ENCODE measurements at regions not wholly inside any gene's neighbourhood (a gene's known extent, or its start where the extent isn't known, plus 50 kb on each side); places are given as distances from the start of the nearest gene placed in this dataset.

- no peaks in the 10 kb centered on the region for H3K27me3 ChIP-seq (replicated peaks in 2 of 5; ENCODE audit: control insufficient read depth in 4 of 5, insufficient read depth in 5 of 5, low read length in 4 of 5)
- no peak for DNase-seq
- no peak overlapping the region for H3K4me3 ChIP-seq (ENCODE audit: control insufficient read depth in 1 of 7, extremely low read depth in 1 of 7, insufficient read depth in 4 of 7, low read depth in 2 of 7, low read length in 6 of 7)
- no peaks in the 10 kb centered on the region for H3K4me1 ChIP-seq (ENCODE audit: control extremely low read depth in 1 of 4, control insufficient read depth in 4 of 4, insufficient read depth in 4 of 4, low read length in 3 of 4)
- POLR2A ChIA-PET = no interaction called here
- no peaks in the 10 kb centered on the region for H3K36me3 ChIP-seq (ENCODE audit: control insufficient read depth in 4 of 4, insufficient read depth in 4 of 4, low read length in 3 of 4)
- no peak overlapping the region for H3K27ac ChIP-seq (ENCODE audit: insufficient read depth in 1 of 2, low read depth in 1 of 2, low read length in 2 of 2, poor library complexity in 1 of 2, severe bottlenecking in 2 of 2)
- CTCF ChIA-PET = no interaction called here
- no CpG with 5 or more reads among the region's 1 CpG for WGBS (ENCODE audit: insufficient coverage)
- H3K9me3 ChIP-seq (ENCODE audit: control extremely low read depth in 1 of 5, control insufficient read depth in 4 of 5, insufficient read depth in 2 of 5, low read depth in 1 of 5, low read length in 4 of 5) = peaks cover 0 to 5% (median 0%) of the 10 kb centered on the region in 5 experiments
Measured at GRCh38 chr15:47266566-47266965, 450.7 kb upstream of the SEMA6D start.

- H3K27me3 ChIP-seq (replicated peaks in 2 of 5; ENCODE audit: control insufficient read depth in 4 of 5, insufficient read depth in 5 of 5, low read length in 4 of 5) = no peaks in the 10 kb centered on the region
- peaks cover 0 to 11% (median 4%) of the 10 kb centered on the region in 5 experiments for H3K9me3 ChIP-seq (ENCODE audit: control extremely low read depth in 1 of 5, control insufficient read depth in 4 of 5, insufficient read depth in 2 of 5, low read depth in 1 of 5, low read length in 4 of 5)
- no peak overlapping the region for H3K4me3 ChIP-seq (ENCODE audit: control insufficient read depth in 1 of 7, extremely low read depth in 1 of 7, insufficient read depth in 4 of 7, low read depth in 2 of 7, low read length in 6 of 7)
- H3K27ac ChIP-seq (ENCODE audit: insufficient read depth in 1 of 2, low read depth in 1 of 2, low read length in 2 of 2, poor library complexity in 1 of 2, severe bottlenecking in 2 of 2) = no peak overlapping the region
- H3K4me1 ChIP-seq (ENCODE audit: control extremely low read depth in 1 of 4, control insufficient read depth in 4 of 4, insufficient read depth in 4 of 4, low read length in 3 of 4) = no peaks in the 10 kb centered on the region
- no peak for DNase-seq
- 75% methylated on average over 2 of the region's 3 CpGs for WGBS (ENCODE audit: insufficient coverage)
- ChIA-PET CTCF (no interaction called here), POLR2A (no interaction called here)
- H3K36me3 ChIP-seq (ENCODE audit: control insufficient read depth in 4 of 4, insufficient read depth in 4 of 4, low read length in 3 of 4) = no peaks in the 10 kb centered on the region
Measured at GRCh38 chr15:47273864-47274263, 443.4 kb upstream of the SEMA6D start.

- H3K4me3 ChIP-seq (ENCODE audit: control insufficient read depth in 1 of 7, extremely low read depth in 1 of 7, insufficient read depth in 4 of 7, low read depth in 2 of 7, low read length in 6 of 7) = no peak overlapping the region
- H3K27me3 ChIP-seq (replicated peaks in 2 of 5; ENCODE audit: control insufficient read depth in 4 of 5, insufficient read depth in 5 of 5, low read length in 4 of 5) = no peaks in the 10 kb centered on the region
- ChIA-PET CTCF (no interaction called here), POLR2A (no interaction called here)
- H3K36me3 ChIP-seq (ENCODE audit: control insufficient read depth in 4 of 4, insufficient read depth in 4 of 4, low read length in 3 of 4) = no peaks in the 10 kb centered on the region
- no peak for DNase-seq
- H3K9me3 ChIP-seq (ENCODE audit: control extremely low read depth in 1 of 5, control insufficient read depth in 4 of 5, insufficient read depth in 2 of 5, low read depth in 1 of 5, low read length in 4 of 5) = peaks cover 0 to 2% (median 0%) of the 10 kb centered on the region in 5 experiments
- H3K4me1 ChIP-seq (ENCODE audit: control extremely low read depth in 1 of 4, control insufficient read depth in 4 of 4, insufficient read depth in 4 of 4, low read length in 3 of 4) = no peaks in the 10 kb centered on the region
- H3K27ac ChIP-seq (ENCODE audit: insufficient read depth in 1 of 2, low read depth in 1 of 2, low read length in 2 of 2, poor library complexity in 1 of 2, severe bottlenecking in 2 of 2) = no peak overlapping the region
- 100% methylated on average over 5 of the region's 8 CpGs for WGBS (ENCODE audit: insufficient coverage)
Measured at GRCh38 chr15:47283246-47283645, 434.1 kb upstream of the SEMA6D start.

GRCh38 chr15:47288794-47289193 lies 428.5 kb upstream of the SEMA6D start:
- no peak overlapping the region for H3K4me3 ChIP-seq (ENCODE audit: control insufficient read depth in 1 of 7, extremely low read depth in 1 of 7, insufficient read depth in 4 of 7, low read depth in 2 of 7, low read length in 6 of 7)
- H3K27ac ChIP-seq (ENCODE audit: insufficient read depth in 1 of 2, low read depth in 1 of 2, low read length in 2 of 2, poor library complexity in 1 of 2, severe bottlenecking in 2 of 2) = no peak overlapping the region
- H3K36me3 ChIP-seq (ENCODE audit: control insufficient read depth in 4 of 4, insufficient read depth in 4 of 4, low read length in 3 of 4) = no peaks in the 10 kb centered on the region
- peaks cover 0 to 2% (median 0%) of the 10 kb centered on the region in 5 experiments for H3K27me3 ChIP-seq (replicated peaks in 2 of 5; ENCODE audit: control insufficient read depth in 4 of 5, insufficient read depth in 5 of 5, low read length in 4 of 5)
- no peak for DNase-seq
- 97% methylated on average over 4 of the region's 6 CpGs for WGBS (ENCODE audit: insufficient coverage)
- peaks cover 0 to 2% (median 0%) of the 10 kb centered on the region in 5 experiments for H3K9me3 ChIP-seq (ENCODE audit: control extremely low read depth in 1 of 5, control insufficient read depth in 4 of 5, insufficient read depth in 2 of 5, low read depth in 1 of 5, low read length in 4 of 5)
- CTCF ChIA-PET = no interaction called here
- POLR2A ChIA-PET = no interaction called here
- no peaks in the 10 kb centered on the region for H3K4me1 ChIP-seq (ENCODE audit: control extremely low read depth in 1 of 4, control insufficient read depth in 4 of 4, insufficient read depth in 4 of 4, low read length in 3 of 4)

- no peaks in the 10 kb centered on the region for H3K36me3 ChIP-seq (ENCODE audit: control insufficient read depth in 4 of 4, insufficient read depth in 4 of 4, low read length in 3 of 4)
- H3K27ac ChIP-seq (ENCODE audit: insufficient read depth in 1 of 2, low read depth in 1 of 2, low read length in 2 of 2, poor library complexity in 1 of 2, severe bottlenecking in 2 of 2) = no peak overlapping the region
- peaks cover 0 to 2% (median 0%) of the 10 kb centered on the region in 5 experiments for H3K27me3 ChIP-seq (replicated peaks in 2 of 5; ENCODE audit: control insufficient read depth in 4 of 5, insufficient read depth in 5 of 5, low read length in 4 of 5)
- H3K4me3 ChIP-seq (ENCODE audit: control insufficient read depth in 1 of 7, extremely low read depth in 1 of 7, insufficient read depth in 4 of 7, low read depth in 2 of 7, low read length in 6 of 7) = no peak overlapping the region
- 100% methylated on average over 2 of the region's 2 CpGs for WGBS (ENCODE audit: insufficient coverage)
- peaks cover 0 to 2% (median 0%) of the 10 kb centered on the region in 5 experiments for H3K9me3 ChIP-seq (ENCODE audit: control extremely low read depth in 1 of 5, control insufficient read depth in 4 of 5, insufficient read depth in 2 of 5, low read depth in 1 of 5, low read length in 4 of 5)
- POLR2A ChIA-PET = no interaction called here
- DNase-seq = no peak
- no peaks in the 10 kb centered on the region for H3K4me1 ChIP-seq (ENCODE audit: control extremely low read depth in 1 of 4, control insufficient read depth in 4 of 4, insufficient read depth in 4 of 4, low read length in 3 of 4)
- CTCF ChIA-PET = no interaction called here
Measured at GRCh38 chr15:47289656-47290055, 427.6 kb upstream of the SEMA6D start.

- H3K36me3 ChIP-seq (ENCODE audit: control insufficient read depth in 4 of 4, insufficient read depth in 4 of 4, low read length in 3 of 4) = no peaks in the 10 kb centered on the region
- no peak overlapping the region for H3K27ac ChIP-seq (ENCODE audit: insufficient read depth in 1 of 2, low read depth in 1 of 2, low read length in 2 of 2, poor library complexity in 1 of 2, severe bottlenecking in 2 of 2)
- DNase-seq = no peak
- H3K9me3 ChIP-seq (ENCODE audit: control extremely low read depth in 1 of 5, control insufficient read depth in 4 of 5, insufficient read depth in 2 of 5, low read depth in 1 of 5, low read length in 4 of 5) = peaks cover 0 to 2% (median 0%) of the 10 kb centered on the region in 5 experiments
- ChIA-PET CTCF (interaction anchor here (0.6 kb wide), 2 partner anchors 51 to 694 kb away, joined by 3 read pairs; no protein-coding TSS in a partner anchor), POLR2A (no interaction called here)
- no CpG with 5 or more reads among the region's 2 CpGs for WGBS (ENCODE audit: insufficient coverage)
- no peaks in the 10 kb centered on the region for H3K4me1 ChIP-seq (ENCODE audit: control extremely low read depth in 1 of 4, control insufficient read depth in 4 of 4, insufficient read depth in 4 of 4, low read length in 3 of 4)
- no peak overlapping the region for H3K4me3 ChIP-seq (ENCODE audit: control insufficient read depth in 1 of 7, extremely low read depth in 1 of 7, insufficient read depth in 4 of 7, low read depth in 2 of 7, low read length in 6 of 7)
- H3K27me3 ChIP-seq (replicated peaks in 2 of 5; ENCODE audit: control insufficient read depth in 4 of 5, insufficient read depth in 5 of 5, low read length in 4 of 5) = peaks cover 0 to 2% (median 0%) of the 10 kb centered on the region in 5 experiments
Measured at GRCh38 chr15:47291767-47292166, 425.5 kb upstream of the SEMA6D start.

GRCh38 chr15:47292638-47293190 lies 424.6 kb upstream of the SEMA6D start:
- WGBS (ENCODE audit: insufficient coverage) = 98% methylated on average over 5 of the region's 6 CpGs
- Histone ChIP-seq H3K9me3 (ENCODE audit: control extremely low read depth in 1 of 5, control insufficient read depth in 4 of 5, insufficient read depth in 2 of 5, low read depth in 1 of 5, low read length in 4 of 5) (peaks cover 0 to under 1% (median 0%) of the 10 kb centered on the region in 5 experiments), H3K27me3 (replicated peaks in 2 of 5; ENCODE audit: control insufficient read depth in 4 of 5, insufficient read depth in 5 of 5, low read length in 4 of 5) (peaks cover 0 to 2% (median 0%) of the 10 kb centered on the region in 5 experiments), H3K4me1 (ENCODE audit: control extremely low read depth in 1 of 4, control insufficient read depth in 4 of 4, insufficient read depth in 4 of 4, low read length in 3 of 4) (no peaks in the 10 kb centered on the region), H3K36me3 (ENCODE audit: control insufficient read depth in 4 of 4, insufficient read depth in 4 of 4, low read length in 3 of 4) (no peaks in the 10 kb centered on the region), H3K27ac (ENCODE audit: insufficient read depth in 1 of 2, low read depth in 1 of 2, low read length in 2 of 2, poor library complexity in 1 of 2, severe bottlenecking in 2 of 2) (no peak overlapping the region), H3K4me3 (ENCODE audit: control insufficient read depth in 1 of 7, extremely low read depth in 1 of 7, insufficient read depth in 4 of 7, low read depth in 2 of 7, low read length in 6 of 7) (no peak overlapping the region)
- DNase-seq = no peak
- CTCF ChIA-PET = no interaction called here
- POLR2A ChIA-PET = no interaction called here

Measured in common myeloid progenitor, CD34-positive (primary cell).